C4-2B (cell line): ENCODE measurements at regions not wholly inside any gene's neighbourhood (a gene's known extent, or its start where the extent isn't known, plus 50 kb on each side); places are given as distances from the start of the nearest gene placed in this dataset.

Source experiments
- CTCF ChIP-seq: fragments of 450-650 bp; conservative IDR thresholded peaks from 2 replicates; pipeline ENCODE4 v1.5.1; 2017; ENCODE audit warnings: mild to moderate bottlenecking
- ZFX ChIP-seq: fragments of 450-650 bp; IDR thresholded peaks from 2 replicates; pipeline ENCODE4 v1.6.1; 2017

- TF ChIP-seq CTCF (no peak), ZFX (no peak)
Observed at GRCh38 chr10:107915215-107915610, 750.7 kb upstream of the SORCS1 start.
